NCI-H2196 (cell line): ENCODE measurements at regions not wholly inside any gene's neighbourhood (a gene's known extent, or its start where the extent isn't known, plus 50 kb on each side); places are given as distances from the start of the nearest gene placed in this dataset.
"Not testable (repeated sequence)": the region's sequence is repeated elsewhere in the genome, so short reads cannot be mapped to it uniquely, and the experiment has no call there.

ENCODE experiments used
- DNase-seq: peaks from one replicate; lab custom pipeline; 2025; ENCODE audit not compliant: unreplicated experiment; lab: John Stamatoyannopoulos, UW

DNA sequence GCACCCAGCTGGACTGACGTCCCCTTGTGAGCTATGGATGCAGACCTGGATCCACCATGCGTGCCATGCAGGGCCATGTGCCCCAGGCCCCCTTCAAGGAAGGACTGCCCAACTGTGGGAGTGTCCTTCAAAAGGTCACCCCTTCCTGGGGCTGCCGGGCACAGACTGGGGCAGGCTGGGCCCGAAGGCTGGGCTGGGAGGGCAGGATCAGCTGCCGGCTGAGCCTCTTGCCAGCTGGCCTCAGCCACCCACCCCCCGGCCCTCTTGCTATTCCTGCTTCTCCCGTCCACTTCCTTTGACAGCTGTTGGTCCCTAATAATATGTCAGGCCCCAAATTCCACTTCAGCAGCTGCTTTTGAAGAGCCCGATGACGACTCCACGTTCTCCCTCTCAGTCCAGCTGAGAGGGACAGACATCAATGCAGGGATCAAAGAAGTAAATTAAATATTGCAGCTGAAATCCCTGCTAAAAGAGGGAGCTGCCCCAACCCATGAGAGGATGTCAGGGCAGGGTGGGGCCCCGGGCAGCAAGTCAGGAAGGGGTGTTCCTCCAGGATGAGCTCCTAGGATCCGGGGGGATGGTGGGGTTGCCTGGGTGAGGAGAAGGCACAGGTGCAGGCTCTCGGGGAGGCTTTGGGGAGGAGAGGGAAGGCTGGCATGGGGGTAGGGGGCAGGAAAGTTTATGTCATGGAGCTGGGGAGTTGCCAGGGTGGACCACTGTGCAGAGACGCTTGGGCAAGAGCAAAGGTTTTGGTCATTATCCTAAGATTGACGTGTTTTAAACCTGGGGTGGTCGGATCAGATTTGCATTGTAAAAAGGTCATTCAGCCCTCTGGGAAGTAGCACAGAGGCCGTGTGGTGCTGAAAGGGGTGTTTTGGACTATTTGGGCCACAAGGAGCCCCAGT is 185.0 kb downstream of the ANKRD60 start:
- DNase-seq: no peak

DNA sequence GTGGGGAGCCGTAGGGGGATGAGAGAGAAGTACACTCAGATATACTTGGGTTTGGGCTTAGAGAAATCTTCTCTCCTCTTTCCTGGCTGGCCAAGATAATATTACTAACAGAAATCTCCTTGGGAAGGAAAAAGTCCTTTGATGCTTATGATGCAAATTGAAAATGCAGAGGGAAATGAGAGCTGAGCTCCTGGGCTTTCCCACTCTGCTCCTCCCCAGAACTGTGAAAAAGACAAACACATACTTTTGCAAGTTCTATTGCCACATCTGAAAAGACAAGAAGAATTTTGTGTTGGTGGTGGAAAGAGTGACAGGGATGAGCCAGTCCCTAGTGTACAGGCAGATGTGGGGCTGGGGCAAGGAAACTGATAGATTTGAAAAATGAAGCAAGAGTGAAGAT is 185.9 kb downstream of the ANKRD60 start:
- no peak for DNase-seq

DNA sequence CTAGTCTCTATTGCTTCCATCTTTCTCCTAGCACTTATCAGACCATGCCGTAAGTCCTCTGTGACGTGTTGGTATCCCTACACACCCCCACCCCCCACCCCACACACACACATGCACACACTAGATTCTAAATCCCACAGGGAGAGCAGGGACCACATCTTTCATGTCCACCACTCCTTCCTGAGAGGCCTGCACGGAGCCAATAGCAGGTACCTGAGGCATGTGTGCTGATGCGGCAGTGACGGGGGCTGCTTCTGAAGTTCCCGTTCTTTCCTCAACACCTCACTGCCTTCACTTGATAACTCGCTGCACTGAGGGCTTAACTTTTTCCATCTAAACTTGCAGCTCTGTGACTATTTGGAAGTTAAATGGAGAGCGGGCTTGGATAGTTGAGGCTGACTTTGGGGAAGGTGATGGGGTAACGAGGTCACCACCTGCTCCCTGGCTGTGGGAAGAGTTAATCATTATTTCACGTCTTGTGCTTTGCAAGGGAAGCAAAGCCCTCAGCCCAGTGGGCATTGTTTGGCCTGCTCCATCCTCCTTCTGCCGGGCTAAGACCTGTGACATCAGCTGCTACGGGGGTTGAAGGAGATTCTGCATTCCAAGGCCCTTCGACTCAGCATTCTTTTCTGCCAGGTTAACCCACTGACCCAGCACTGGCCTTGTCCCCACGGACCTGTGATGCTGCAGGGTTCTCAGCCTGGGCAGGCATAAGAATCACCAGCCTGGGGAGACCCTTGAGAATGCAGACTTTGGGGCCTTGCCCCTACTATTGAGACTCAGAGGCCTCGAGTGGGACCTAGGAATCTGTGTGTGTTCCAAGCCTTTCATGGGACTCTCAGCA is 187.8 kb downstream of the ANKRD60 start:
- no peak for DNase-seq

- DNase-seq: no peak
Observed at GRCh38 chr20:58039274-58040092, 189.0 kb downstream of the ANKRD60 start.

DNA sequence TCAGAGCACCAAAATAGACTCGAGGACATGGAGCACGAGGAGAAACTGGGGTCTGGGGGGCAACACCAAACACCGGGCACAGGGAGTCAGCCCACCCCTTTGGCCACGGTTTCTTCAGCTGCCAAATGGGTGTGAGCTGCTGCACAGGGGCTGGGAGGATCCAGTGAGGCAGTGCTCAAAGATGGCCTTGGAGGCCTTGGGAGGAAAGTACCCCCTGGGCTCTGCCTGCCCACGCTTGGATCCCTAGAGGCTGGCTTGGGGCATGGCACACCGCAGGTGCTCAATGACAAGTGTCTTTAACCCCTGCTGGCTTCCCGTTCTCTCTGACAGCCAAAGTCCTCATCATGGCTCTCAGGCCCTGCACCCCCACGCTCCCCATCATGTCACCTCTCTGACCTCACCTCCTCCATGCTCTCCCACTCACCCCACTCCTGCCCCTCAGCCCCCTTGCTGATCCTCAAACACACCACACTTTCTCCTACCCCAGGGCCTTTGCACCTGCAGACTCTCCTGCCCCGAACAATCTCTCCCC is 190.3 kb downstream of the ANKRD60 start:
- DNase-seq: no peak

DNA sequence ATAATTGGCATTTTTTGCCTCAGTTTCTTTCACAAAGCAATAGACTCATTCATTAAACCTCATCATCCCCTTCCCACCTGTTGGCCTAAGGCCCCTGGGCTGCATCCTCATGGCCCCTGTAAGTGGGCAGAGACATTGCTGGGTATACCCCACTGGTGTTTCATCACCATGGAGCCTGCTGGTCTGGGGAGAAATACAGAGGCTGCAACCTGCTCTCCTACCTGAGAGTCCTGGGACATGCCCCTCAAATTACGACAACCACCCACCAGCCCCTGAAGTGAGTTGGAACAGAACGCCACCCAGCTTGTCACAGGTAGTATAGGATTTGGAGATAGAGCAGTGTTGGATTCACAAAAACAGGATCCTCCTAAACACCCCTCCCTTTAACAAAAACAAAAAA is 190.8 kb downstream of the ANKRD60 start:
- DNase-seq: no peak

GRCh38 chr20:58033026-58033536 is 195.4 kb downstream of the ANKRD60 start:
- no peak for DNase-seq

DNA sequence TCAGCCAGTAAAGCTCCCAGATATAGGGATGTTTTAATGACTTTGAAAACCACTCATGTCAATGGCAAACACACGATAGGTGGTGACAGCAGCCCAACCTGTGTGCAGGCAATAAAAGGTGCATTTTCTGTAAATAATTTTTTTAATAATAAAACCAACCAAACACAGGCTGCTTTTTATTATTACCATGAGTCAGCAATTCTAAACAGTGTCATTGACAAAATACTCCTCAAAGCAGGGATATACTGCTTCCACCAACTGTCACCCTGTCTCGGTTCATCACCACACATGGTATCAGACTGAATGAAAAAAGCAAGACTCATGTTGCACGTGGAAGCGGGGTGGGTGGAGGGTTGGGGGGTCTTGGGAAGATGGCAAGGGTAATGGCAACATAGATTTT is 195.9 kb downstream of the ANKRD60 start:
- DNase-seq: no peak

DNA sequence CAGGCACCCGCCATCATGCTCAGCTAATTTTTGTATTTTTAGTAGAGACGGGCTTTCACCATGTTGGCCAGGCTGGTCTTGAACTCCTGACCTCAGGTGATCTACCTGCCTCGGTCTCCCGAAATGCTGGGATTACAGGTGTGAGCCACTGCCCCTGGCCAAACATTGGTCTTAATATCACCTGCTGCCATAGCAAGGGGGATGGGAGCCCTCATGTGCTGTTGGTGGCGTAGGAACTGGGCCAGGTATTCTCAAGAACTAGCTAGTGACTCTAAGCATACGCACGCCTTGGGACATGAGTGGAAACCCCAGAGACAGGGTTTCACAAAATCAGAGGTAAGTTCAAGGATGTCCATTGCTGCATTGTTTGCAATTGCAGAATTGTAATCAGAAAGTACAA is 197.1 kb downstream of the ANKRD60 start:
- not testable (repeated sequence) for DNase-seq

DNA sequence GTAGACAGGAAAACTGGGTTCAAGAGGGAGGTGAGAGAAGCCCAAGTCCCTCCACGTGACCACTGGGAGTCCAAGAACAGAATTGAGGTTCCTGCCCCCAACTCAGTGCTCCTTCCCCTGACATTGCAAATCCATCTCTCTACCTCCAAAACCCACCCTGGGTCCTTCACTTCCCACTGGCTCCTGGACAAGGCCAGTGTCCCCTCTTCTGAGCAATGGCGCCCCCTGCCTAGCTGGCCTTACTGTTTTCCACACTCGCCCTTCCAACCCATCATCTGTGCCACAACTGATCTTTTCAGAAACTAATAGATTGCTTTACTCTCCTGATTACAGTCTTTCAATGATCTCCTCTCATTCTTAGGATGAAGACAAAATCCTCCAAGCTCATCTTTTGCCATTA is 200.3 kb downstream of the ANKRD60 start:
- DNase-seq: no peak

- DNase-seq: no peak
Observed at GRCh38 chr20:58026361-58026760, 202.1 kb downstream of the ANKRD60 start.

DNA sequence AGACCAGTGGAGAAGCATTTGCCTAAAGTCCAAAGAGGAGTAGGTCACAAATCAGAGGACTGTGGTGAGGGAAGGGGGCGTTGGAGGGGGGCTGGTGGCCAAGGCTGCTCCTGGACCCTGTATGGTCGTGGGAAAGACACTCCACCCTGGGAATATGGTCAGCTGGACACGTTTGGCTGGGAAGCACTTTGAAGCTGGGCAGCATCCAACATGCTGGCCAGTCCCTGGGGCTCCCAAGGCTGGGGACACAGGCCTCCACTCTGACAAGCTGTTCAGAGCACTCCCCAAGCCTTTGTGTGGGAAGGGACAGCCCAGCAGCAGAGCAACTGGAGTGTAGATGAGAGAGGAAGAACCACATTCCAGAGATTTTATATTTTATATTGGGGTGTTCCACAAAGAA is 203.2 kb downstream of the ANKRD60 start:
- no peak for DNase-seq

GRCh38 chr20:58024241-58024721 is 204.2 kb downstream of the ANKRD60 start:
- no peak for DNase-seq

DNA sequence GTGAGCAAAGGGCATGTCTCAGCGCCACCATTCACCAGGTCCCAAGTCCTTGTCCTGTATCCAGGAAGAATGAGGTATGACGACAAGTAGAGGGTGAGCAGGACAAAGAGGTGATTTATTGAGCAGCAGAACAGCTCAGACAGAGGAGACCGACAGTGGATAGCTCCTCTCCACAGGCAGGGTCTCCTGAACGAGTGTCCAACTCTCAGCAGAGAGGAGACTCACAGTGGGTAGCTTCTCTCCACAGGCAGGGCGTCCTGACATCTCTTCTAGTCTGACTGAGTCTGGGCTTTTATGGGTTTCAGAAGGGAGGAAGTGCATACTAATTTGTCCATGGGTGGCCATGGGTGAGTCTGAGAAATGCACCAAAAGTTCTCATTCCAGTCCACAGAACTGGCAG is 204.7 kb downstream of the ANKRD60 start:
- DNase-seq: no peak

GRCh38 chr20:58023346-58023745 is 205.1 kb downstream of the ANKRD60 start:
- DNase-seq: no peak

- no peak for DNase-seq
Observed at GRCh38 chr20:58022711-58023110, 205.7 kb downstream of the ANKRD60 start.

DNA sequence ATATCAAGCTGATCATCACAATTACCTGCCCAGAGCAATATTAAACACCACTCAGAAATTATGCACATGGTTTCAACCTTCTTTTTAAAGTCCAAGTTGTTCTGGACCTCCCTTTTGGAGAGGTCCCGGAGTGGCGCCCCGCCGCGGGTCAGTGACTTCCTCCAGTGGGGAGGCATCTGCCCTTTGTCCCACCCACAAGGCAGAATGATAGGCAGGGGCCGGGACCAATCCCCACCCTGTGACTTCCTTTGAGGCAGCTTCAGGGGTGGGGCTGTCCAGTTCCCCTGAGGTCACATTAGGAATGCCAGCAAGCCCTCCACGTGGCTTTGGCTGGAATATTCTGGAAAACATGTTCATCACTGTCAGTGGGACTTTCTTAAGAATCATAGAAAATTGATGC is 207.0 kb downstream of the ANKRD60 start:
- DNase-seq: no peak

GRCh38 chr20:58020656-58021454 is 207.6 kb downstream of the ANKRD60 start:
- no peak for DNase-seq

DNA sequence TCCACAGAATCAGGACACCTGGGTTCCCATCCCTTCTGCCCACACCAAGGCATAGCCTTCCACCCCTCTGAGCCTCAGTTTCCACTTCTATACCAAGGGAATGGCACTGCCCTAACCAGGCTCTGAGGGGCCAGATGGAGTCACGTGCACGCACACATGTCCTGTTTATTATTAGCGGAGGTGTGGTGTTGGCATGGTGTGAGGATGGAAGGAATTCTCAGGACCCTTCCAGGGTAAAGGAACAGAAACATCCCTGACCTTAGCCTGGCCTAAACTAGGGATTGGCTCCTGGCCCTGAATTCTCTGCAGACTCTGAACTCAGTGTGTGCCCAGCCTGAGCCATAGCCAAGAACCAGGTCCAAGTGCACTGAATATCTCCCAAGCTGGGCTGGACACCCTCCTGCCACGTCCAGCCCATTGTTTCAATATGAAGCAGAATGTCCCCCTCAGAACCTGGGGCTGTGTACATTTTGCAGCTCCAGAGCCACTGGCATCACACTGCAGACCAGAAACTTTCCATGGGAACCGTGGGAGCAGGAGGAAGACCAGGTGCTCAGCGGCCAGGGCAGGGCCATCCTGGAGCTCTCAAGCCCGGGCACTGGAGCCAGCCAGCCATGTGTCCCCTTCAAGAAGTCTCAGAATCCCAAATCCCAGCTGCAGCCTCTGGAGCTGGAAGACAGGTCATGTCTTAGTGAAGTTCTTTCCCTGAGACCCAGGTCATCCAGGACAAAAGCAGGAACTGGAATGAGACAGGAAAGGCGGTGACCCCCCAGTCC is 208.4 kb downstream of the ANKRD60 start:
- no peak for DNase-seq
